Stimulated activated CD4-positive, alpha-beta T cell treated with anti-CD3 and anti-CD28 coated beads, Interleukin-2, amount 100 ng/mL, for 48 hours (primary cell): ENCODE measurements at regions not wholly inside any gene's neighbourhood (a gene's known extent, or its start where the extent isn't known, plus 50 kb on each side); places are given as distances from the start of the nearest gene placed in this dataset.
"Not testable (repeated sequence)": the region's sequence is repeated elsewhere in the genome, so short reads cannot be mapped to it uniquely, and the experiment has no call there.

Experiments used
- DNase-seq, 2 donors: peaks; one replicate each; pipeline ENCODE4 v3.0.0-alpha.2; 2020

DNA sequence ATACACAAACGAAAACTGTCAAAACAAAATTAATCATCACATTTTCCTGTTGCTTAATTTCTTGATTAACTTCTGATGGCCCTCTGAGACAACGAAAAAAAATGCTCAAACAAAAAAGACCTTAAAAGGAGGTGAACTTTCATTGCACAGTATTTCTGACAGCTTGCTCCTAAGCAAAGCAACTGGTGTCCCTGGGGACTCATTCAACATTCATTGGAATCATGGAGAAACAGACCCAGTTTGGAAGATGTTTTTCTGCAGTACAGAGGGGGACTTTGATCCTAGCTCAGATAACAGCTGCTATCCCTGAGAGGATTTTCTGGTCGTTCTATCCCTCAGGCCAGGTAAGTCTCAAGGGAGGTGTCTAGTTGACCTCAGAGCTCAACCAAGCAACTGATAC lies 378.7 kb upstream of the ATP11B start:
- no peak for DNase-seq

DNA sequence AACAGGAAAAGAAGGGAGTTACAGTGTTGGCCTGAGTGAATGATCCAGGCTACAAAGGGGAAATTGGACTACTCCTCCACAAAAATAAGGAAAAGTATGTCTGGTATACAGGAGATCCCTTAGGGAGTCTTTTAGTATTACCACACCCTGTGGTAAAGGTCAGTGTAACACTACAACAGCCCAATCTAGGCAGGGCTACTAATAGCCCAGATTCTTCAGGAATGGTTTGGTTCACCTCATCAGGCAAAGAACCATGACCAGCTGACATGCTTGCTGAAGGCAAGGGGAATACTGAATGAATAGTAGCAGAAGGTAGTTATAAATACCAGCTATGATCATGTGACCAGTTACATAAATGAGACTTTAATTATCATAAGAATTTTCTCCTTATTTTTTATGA lies 372.6 kb upstream of the ATP11B start:
- DNase-seq = no peak

DNA sequence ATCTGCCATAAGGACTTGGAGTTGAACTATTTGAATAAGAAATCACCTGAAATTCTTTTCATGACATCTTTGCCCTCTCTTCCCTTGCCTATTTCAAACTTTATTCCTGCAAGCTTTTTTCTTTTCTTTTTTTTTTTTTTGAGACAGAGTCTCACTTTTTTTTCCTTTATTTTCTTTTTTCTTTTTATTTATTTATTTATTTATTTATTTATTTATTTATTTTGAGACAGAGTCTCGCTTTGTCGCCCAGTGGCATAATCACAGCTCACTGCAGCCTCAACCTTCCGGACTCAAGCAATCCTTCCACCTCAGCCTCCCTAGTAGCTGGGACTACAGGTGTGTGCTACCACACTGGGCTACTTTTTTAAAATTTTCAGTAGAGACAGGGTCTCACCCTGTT lies 369.3 kb upstream of the ATP11B start:
- DNase-seq = no peak

- not testable (repeated sequence) for DNase-seq
Measured at GRCh38 chr3:182425926-182426718, 367.2 kb upstream of the ATP11B start.

DNA sequence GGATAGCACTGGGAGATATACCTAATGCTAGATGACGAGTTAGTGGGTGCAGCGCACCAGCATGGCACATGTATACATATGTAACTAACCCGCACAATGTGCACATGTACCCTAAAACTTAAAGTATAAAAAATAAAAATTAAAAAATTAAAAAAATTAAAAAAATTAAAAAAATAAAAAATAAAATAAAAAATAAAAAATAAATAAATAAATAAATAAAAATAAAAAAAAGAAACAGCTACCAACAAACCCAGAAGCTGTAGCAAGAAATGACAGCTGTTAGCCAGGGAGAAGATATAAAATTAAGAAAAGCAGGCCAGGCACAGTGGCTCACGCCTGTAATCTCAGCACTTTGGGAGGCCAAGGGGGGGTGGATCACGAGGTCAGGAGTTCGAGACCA lies 361.3 kb upstream of the ATP11B start:
- not testable (repeated sequence) for DNase-seq

- DNase-seq = no peak
Measured at GRCh38 chr3:182435860-182436259, 357.4 kb upstream of the ATP11B start.

- DNase-seq = no peak
Measured at GRCh38 chr3:182436547-182436946, 356.8 kb upstream of the ATP11B start.

GRCh38 chr3:182438398-182438797 lies 354.9 kb upstream of the ATP11B start:
- DNase-seq = no peak

DNA sequence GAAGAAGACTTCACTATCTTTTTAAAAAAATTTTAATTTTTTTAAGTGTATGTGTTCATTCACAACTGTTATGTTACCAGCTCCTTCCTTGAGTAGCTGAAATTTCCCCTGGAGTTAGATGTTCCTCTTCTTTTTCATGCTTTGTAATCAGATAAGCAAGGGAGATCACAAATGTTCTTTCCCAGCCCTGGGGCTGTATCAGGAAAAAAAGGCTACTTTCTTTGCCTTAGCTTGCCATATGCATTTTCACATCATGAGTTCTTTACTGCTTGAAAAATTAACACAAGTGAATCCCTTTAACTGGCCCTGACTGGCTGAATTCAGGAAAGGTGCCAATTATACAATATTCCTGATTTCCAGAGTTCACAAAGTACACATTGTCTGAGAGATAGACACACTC lies 353.2 kb upstream of the ATP11B start:
- no peak for DNase-seq

DNA sequence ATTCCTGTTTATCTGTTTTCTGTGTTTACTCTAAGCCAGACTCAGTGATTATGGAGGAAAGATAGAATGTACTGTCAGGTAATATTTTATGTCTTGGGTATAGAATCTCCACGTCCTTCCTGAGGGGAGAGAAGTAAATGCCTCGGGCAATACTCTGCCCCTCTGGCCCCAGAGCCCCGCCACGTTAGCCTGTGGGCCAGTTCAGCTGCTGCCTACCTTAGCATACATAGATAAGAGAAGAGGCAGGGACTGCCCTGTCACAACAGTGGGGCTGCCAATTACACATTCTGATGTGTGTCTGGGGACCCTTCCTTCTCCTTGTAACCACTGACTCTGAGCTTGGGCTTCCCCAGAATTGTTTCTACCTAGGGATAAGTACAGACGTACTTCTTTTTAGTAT lies 347.7 kb upstream of the ATP11B start:
- no peak for DNase-seq

DNA sequence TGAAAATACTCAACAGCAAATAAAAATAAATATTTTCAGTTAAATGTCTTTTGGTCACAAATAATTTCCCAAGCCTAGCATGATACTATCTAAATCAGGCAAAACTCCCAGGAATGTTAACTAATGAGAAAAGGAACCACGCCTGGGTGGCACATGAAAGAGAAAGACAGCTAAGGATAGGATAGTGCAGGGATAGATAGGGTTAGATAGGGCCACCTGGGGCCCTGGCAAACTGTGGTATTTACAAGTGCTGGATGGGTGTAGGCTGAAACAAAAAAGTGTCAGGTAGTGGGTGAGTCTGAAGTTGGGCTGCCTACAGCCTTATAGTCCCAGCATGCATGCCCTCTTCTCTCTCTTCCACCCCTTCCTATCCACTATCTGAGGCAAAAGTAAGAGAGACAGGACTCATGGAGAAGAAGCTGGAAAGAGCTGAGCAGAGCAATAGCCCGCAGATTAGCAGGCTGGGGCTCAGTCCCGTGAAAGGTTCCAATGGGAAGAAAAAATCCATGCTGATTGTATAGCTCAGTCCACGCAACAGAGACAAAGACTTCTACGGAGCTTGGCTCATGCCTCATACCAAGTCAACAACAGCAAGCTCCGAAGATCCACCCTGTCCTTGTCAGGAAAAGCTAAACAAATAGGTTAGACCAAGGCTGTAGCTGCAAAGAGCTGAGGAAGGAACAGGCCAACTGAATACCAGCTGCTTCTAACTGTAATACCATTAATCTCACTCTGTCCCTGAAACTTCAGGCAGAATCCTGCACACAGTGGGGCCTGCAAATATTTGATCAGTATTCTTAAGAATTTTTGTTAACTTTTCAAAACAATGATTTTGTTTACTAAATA lies 342.1 kb upstream of the ATP11B start:
- no peak for DNase-seq

GRCh38 chr3:182451871-182452270 lies 341.4 kb upstream of the ATP11B start:
- no peak for DNase-seq

GRCh38 chr3:182455011-182455410 lies 338.3 kb upstream of the ATP11B start:
- DNase-seq = no peak

GRCh38 chr3:182460303-182460702 lies 333.0 kb upstream of the ATP11B start:
- DNase-seq = no peak

DNA sequence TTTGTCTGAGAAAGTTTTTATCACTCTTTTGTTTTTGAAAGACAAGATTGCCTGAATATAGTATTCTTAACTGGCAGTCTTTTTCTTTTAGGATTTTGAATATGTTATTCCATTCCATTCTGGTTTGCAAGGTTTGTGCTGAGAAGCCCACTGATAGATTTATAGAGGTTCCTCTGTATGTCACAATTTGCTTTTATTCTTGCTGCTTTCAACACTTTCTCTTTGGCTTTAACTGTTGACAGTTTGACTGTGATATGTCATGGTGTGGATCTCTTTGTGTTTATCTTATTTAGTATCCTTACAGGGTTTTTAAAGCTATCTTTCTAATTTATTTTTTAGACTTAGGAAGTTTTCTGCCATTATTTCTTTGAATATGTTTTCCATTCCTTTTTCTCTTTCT lies 331.2 kb upstream of the ATP11B start:
- no peak for DNase-seq

GRCh38 chr3:182464513-182465145 lies 328.7 kb upstream of the ATP11B start:
- no peak for DNase-seq

- DNase-seq = no peak
Measured at GRCh38 chr3:182465301-182466185, 327.8 kb upstream of the ATP11B start.

GRCh38 chr3:182469086-182469485 lies 324.2 kb upstream of the ATP11B start:
- DNase-seq = no peak

GRCh38 chr3:182470187-182470586 lies 323.1 kb upstream of the ATP11B start:
- DNase-seq = no peak

DNA sequence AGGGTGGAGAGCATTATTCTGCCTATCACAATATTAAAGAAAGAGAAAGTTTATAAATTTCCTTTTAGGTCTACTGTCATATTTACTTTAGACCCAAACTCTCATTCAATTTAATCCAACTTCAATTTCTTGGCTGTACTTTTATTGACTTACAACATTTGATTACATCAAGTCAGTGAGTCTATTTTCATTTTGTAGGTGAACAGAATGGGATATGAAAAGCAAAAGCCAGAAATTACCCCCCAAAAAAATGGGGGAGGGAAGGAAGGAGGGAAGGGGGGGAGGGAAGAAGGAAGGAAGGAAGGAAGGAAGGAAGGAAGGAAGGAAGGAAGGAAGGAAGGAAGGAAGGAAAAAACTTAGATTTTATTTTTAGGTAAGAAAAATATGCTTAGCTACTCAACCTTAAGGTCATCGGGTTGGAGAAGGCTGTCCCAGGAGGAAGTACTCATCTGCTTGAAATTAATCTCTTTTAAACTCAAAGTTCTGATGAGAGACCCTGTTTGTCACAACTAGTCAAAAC lies 320.1 kb upstream of the ATP11B start:
- no peak for DNase-seq

DNA sequence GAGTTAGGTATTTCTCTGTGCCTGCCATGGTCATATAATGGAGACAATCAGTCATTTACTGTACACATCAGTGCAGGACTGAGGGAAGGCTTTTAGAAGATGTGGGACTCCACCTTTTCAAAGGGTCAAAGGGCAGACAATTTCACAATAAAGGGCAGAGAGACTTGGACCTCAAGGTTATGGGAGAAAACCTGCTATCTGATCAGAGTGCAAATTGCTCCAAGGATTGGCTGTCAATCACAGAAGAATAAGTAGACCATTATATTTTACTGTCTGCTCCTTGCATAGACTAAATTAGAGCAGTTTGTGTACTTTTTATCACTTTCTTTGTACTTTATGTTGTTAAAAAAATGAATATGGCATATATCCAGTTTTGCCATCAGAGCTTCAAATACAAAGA lies 314.9 kb upstream of the ATP11B start:
- no peak for DNase-seq
